ENCODE measurements at regions not wholly inside any gene's neighbourhood (a gene's known extent, or its start where the extent isn't known, plus 50 kb on each side); places are given as distances from the start of the nearest gene placed in this dataset.

DNA sequence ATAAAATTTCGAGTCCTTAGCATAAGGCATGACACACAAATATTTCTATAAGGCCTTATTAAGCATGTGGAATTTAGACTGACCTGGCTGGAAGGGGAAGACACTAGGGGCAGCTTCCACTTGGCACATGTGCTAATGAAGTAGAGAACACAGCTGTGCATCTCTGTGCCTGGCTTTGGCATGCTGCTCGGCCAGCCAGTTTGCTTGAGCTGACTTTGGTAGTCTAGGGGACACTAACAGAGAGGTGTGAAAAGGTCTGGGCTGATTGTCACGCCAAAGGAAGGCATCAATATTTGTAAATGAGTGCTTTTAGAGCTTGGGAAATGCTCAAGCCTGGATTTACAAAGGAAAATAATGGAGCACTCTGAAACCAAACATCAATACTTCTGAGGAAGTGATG lies 723.7 kb downstream of the PRELID2 start:
- TF ChIP-seq POLR2AphosphoS5 (IDR thresholded peaks at IDR 0.05; ENCODE audit: insufficient read depth in 1 of 2, low read depth in 1 of 2): no peak
- TF ChIP-seq, protein P1, sequence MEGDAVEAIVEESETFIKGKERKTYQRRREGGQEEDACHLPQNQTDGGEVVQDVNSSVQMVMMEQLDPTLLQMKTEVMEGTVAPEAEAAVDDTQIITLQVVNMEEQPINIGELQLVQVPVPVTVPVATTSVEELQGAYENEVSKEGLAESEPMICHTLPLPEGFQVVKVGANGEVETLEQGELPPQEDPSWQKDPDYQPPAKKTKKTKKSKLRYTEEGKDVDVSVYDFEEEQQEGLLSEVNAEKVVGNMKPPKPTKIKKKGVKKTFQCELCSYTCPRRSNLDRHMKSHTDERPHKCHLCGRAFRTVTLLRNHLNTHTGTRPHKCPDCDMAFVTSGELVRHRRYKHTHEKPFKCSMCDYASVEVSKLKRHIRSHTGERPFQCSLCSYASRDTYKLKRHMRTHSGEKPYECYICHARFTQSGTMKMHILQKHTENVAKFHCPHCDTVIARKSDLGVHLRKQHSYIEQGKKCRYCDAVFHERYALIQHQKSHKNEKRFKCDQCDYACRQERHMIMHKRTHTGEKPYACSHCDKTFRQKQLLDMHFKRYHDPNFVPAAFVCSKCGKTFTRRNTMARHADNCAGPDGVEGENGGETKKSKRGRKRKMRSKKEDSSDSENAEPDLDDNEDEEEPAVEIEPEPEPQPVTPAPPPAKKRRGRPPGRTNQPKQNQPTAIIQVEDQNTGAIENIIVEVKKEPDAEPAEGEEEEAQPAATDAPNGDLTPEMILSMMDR (IDR thresholded peaks at IDR 0.05): no peak
- TF ChIP-seq POLR2A (IDR thresholded peaks at IDR 0.05): no peak
- DNase-seq (ENCODE audit: extremely low spot score in 2 of 2): no peak
- H3K4me1 ChIP-seq: no peaks in the 10 kb centered on the region
- intact Hi-C loops (cut with DNase I): no loop called here
- no peak overlapping the region for H3K27ac ChIP-seq
- no peaks in the 10 kb centered on the region for H3K27me3 ChIP-seq
- H3K9me3 ChIP-seq: no peaks in the 10 kb centered on the region
- no peak overlapping the region for H3K4me3 ChIP-seq
- no peaks in the 10 kb centered on the region for H3K36me3 ChIP-seq

DNA sequence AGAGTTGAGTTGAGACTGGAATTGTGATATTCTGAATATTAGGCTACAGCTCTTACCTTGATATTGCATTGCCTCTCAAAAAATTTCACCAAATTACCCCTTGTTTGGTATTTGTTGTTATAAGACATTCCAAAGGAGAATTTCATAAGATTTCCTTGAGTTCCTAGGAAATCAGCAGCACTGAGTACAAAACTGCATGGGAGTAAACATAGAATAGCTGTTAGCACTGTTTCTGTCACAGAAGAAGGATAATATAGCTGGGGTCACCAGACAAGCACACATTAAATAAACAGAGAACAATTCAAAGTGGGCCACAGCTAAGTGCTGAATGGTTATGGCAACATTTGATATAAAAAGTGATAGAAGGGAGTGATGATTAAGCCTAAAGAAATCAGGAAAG lies 724.3 kb downstream of the PRELID2 start:
- no peak for DNase-seq (ENCODE audit: extremely low spot score in 2 of 2)
- Histone ChIP-seq H3K27ac (no peak overlapping the region), H3K9me3 (no peaks in the 10 kb centered on the region), H3K36me3 (no peaks in the 10 kb centered on the region), H3K4me3 (no peak overlapping the region), H3K27me3 (no peaks in the 10 kb centered on the region), H3K4me1 (no peaks in the 10 kb centered on the region)
- intact Hi-C loops (cut with DNase I): no loop called here
- TF ChIP-seq, protein P1 (IDR thresholded peaks at IDR 0.05): no peak
- TF ChIP-seq POLR2AphosphoS5 (IDR thresholded peaks at IDR 0.05; ENCODE audit: insufficient read depth in 1 of 2, low read depth in 1 of 2): no peak
- TF ChIP-seq POLR2A (IDR thresholded peaks at IDR 0.05): no peak

DNA sequence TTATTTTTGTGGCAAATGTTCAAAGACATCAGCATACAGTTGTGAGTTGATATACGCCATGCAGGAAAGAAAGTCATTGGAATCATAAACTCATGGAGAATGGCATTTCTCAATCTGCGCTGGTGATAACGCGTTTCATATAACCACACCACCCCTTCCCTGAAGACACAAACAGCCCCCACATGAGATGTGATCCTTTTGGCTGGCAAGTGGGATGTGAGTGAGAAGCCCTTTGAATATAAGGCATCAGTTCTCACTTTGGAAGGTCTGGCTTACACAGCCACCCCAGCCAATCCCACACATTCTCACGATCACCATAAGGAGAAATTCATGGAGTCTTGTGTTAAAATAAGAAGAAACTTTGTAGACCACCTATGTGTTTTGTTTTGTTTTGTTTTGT lies 725.0 kb downstream of the PRELID2 start:
- TF ChIP-seq POLR2A (IDR thresholded peaks at IDR 0.05) (no peak), POLR2AphosphoS5 (IDR thresholded peaks at IDR 0.05; ENCODE audit: insufficient read depth in 1 of 2, low read depth in 1 of 2) (no peak)
- TF ChIP-seq, protein P1 (IDR thresholded peaks at IDR 0.05): no peak
- no peak overlapping the region for H3K4me3 ChIP-seq

DNA sequence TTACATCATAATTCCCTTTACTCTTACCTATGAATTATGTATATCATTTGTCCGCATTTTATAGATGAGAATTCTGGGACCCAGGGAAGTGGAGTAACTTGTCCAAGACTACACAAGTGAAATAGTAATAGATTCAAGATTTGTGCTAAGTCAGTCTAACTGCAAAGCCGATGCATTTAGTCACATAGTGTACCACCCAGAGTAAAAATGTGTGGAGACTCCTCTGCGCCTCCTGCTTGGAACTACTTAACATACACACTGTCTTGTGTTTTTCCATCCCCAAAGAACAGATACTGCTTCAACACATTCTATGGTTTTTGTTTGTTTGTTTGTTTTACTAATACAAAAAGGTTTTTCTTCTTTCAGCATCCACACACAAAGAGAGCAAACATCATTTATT lies 729.8 kb downstream of the PRELID2 start:
- no peak for TF ChIP-seq POLR2A (IDR thresholded peaks at IDR 0.05)
- TF ChIP-seq, protein P1 (IDR thresholded peaks at IDR 0.05): no peak
- no peak for TF ChIP-seq POLR2AphosphoS5 (IDR thresholded peaks at IDR 0.05; ENCODE audit: insufficient read depth in 1 of 2, low read depth in 1 of 2)
- intact Hi-C loops (cut with DNase I): no loop called here
- H3K4me3 ChIP-seq: no peak overlapping the region
- H3K9me3 ChIP-seq: no peaks in the 10 kb centered on the region
- no peak overlapping the region for H3K27ac ChIP-seq
- H3K27me3 ChIP-seq: no peaks in the 10 kb centered on the region
- DNase-seq (ENCODE audit: extremely low spot score in 2 of 2): no peak
- H3K36me3 ChIP-seq: no peaks in the 10 kb centered on the region
- no peaks in the 10 kb centered on the region for H3K4me1 ChIP-seq

More for the DNA sequence above, 725.0 kb downstream of the PRELID2 start:
- no peaks in the 10 kb centered on the region for H3K36me3 ChIP-seq
- H3K27ac ChIP-seq: no peak overlapping the region
- DNase-seq (ENCODE audit: extremely low spot score in 2 of 2): no peak
- intact Hi-C loops (cut with DNase I): no loop called here
- H3K27me3 ChIP-seq: no peaks in the 10 kb centered on the region
- no peaks in the 10 kb centered on the region for H3K4me1 ChIP-seq
- no peaks in the 10 kb centered on the region for H3K9me3 ChIP-seq

DNA sequence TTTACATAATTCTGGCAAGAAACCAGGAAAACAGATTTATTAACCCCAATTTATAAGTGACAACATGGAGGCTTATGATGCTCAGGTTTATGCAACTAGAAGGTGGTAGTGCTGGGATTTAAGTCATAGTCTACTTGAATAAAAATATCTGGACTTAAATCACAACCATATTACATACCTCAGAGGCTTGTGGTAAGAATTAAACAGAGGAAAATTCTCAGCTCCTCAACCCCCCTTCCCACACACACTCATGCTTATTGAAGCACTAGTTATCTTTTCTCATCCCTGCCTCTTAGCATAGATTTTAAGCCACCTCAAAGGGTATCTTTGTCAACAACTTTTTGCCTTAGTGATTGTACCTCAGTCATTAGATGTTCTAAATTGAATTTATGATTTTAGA lies 731.0 kb downstream of the PRELID2 start:
- intact Hi-C loops (cut with DNase I): no loop called here
- no peak for TF ChIP-seq POLR2AphosphoS5 (IDR thresholded peaks at IDR 0.05; ENCODE audit: insufficient read depth in 1 of 2, low read depth in 1 of 2)
- TF ChIP-seq, protein P1 (IDR thresholded peaks at IDR 0.05): no peak
- no peak for TF ChIP-seq POLR2A (IDR thresholded peaks at IDR 0.05)
- DNase-seq (ENCODE audit: extremely low spot score in 2 of 2): no peak
- Histone ChIP-seq H3K4me1 (no peaks in the 10 kb centered on the region), H3K9me3 (no peaks in the 10 kb centered on the region), H3K27ac (no peak overlapping the region), H3K36me3 (no peaks in the 10 kb centered on the region), H3K27me3 (no peaks in the 10 kb centered on the region), H3K4me3 (no peak overlapping the region)

Measured in vagina (tissue), 2 donors.